Neural cell (in vitro differentiated cells): ENCODE measurements at regions not wholly inside any gene's neighbourhood (a gene's known extent, or its start where the extent isn't known, plus 50 kb on each side); places are given as distances from the start of the nearest gene placed in this dataset.

Experiments
- CTCF ChIP-seq: fragments of 450-650 bp; IDR thresholded peaks from 2 replicates; pipeline ENCODE4 v1.5.1; 2014; ENCODE audit warnings: antibody characterized with exemption, mild to moderate bottlenecking, moderate library complexity; ENCODE audit not compliant: poor library complexity, severe bottlenecking
- EP300 ChIP-seq: fragments of 450-650 bp; conservative IDR thresholded peaks from 2 replicates; pipeline ENCODE4 v1.6.1; 2014; ENCODE audit warnings: antibody characterized with exemption, mild to moderate bottlenecking, moderate library complexity; ENCODE audit not compliant: poor library complexity, severe bottlenecking
- EZH2 ChIP-seq: fragments of 200-600, 300-800 bp; shearing (Covaris generic), sonication (generic); IDR thresholded peaks from 2 replicates; pipeline ENCODE4 v1.6.1; 2014; ENCODE audit warnings: antibody characterized with exemption, low read length, borderline replicate concordance, mild to moderate bottlenecking; ENCODE audit not compliant: insufficient read depth, poor library complexity, severe bottlenecking
- MXI1 ChIP-seq: fragments of 450-650 bp; conservative IDR thresholded peaks from 2 replicates; pipeline ENCODE4 v1.6.1; 2014; ENCODE audit warnings: antibody characterized with exemption, mild to moderate bottlenecking; ENCODE audit not compliant: poor library complexity, severe bottlenecking
- POLR2AphosphoS5 ChIP-seq: IDR thresholded peaks from 2 replicates; pipeline ENCODE4 v1.6.1; 2012
- RAD21 ChIP-seq: fragments of 450-650 bp; conservative IDR thresholded peaks from 2 replicates; pipeline ENCODE4 v1.6.1; 2014; ENCODE audit warnings: antibody characterized with exemption, mild to moderate bottlenecking, moderate library complexity
- SMC3 ChIP-seq: fragments of 450-650 bp; conservative IDR thresholded peaks from 2 replicates; pipeline ENCODE4 v1.6.1; 2014; ENCODE audit warnings: antibody characterized with exemption, mild to moderate bottlenecking, moderate library complexity; ENCODE audit not compliant: poor library complexity
- TAF1 ChIP-seq: IDR thresholded peaks from 2 replicates; pipeline ENCODE4 v1.6.1; 2012; ENCODE audit warnings: low read depth
- TF ChIP-seq, protein P1 (sequence below): IDR thresholded peaks from 2 replicates; pipeline ENCODE4 v1.6.1; 2012; ENCODE audit warnings: borderline replicate concordance

DNA sequence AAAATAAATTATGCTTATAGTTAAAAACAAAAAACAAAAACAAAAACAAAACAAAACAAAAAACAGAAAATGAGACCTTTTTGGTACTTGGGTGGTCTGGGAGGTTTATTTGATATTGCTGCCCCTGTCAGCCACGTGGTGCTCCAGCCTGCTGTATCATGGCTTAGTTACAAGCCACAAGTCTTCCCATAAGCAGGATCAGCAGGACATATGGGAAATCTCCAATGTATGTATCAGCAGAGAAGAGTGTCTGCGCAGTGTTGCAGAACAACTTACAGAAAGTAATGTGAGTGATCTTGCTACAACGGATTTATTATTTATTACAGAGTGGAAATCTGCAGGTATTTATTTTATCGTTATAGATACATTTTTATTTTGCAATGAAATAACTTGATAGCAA is 423.0 kb upstream of the TMPRSS15 start:
- no peak for TF ChIP-seq EZH2
- no peak for TF ChIP-seq CTCF
- TF ChIP-seq POLR2AphosphoS5, result no peak
- TF ChIP-seq MXI1, result no peak
- TF ChIP-seq EP300, result no peak
- TF ChIP-seq RAD21, result no peak
- TF ChIP-seq, protein P1, sequence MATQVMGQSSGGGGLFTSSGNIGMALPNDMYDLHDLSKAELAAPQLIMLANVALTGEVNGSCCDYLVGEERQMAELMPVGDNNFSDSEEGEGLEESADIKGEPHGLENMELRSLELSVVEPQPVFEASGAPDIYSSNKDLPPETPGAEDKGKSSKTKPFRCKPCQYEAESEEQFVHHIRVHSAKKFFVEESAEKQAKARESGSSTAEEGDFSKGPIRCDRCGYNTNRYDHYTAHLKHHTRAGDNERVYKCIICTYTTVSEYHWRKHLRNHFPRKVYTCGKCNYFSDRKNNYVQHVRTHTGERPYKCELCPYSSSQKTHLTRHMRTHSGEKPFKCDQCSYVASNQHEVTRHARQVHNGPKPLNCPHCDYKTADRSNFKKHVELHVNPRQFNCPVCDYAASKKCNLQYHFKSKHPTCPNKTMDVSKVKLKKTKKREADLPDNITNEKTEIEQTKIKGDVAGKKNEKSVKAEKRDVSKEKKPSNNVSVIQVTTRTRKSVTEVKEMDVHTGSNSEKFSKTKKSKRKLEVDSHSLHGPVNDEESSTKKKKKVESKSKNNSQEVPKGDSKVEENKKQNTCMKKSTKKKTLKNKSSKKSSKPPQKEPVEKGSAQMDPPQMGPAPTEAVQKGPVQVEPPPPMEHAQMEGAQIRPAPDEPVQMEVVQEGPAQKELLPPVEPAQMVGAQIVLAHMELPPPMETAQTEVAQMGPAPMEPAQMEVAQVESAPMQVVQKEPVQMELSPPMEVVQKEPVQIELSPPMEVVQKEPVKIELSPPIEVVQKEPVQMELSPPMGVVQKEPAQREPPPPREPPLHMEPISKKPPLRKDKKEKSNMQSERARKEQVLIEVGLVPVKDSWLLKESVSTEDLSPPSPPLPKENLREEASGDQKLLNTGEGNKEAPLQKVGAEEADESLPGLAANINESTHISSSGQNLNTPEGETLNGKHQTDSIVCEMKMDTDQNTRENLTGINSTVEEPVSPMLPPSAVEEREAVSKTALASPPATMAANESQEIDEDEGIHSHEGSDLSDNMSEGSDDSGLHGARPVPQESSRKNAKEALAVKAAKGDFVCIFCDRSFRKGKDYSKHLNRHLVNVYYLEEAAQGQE, result no peak
- TF ChIP-seq TAF1, result no peak
- TF ChIP-seq SMC3, result no peak
